ENCODE measurements at regions not wholly inside any gene's neighbourhood (a gene's known extent, or its start where the extent isn't known, plus 50 kb on each side); places are given as distances from the start of the nearest gene placed in this dataset.

DNA sequence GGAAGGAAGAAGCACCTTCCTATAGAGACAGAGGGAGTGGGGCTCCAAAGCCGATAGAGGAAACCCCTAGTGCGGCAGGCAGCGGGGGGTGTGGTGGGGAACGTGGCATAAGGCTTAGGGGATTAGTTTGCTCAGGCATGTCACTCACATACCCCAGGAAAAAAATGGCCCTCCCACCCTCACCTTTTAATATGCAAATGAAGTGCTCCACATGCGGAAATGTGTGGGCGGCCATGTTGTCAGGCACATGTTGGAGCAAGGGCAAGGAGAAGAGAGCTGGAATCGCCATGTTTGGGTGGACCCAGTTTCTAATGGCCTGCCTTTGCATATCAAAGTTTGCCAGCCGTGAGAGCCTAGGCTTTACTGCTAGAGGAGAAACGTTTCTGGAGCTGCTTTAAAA is 758.8 kb downstream of the NR2F1-AS1 start:
- Histone ChIP-seq H3K27me3 (replicated peaks; ENCODE audit: control insufficient read depth, insufficient read depth, low read length) (no peaks in the 10 kb centered on the region), H3K9ac (ENCODE audit: low read length) (no peak overlapping the region), H3K4me1 (ENCODE audit: control insufficient read depth, insufficient read depth, low read length) (no peaks in the 10 kb centered on the region), H3K4me3 (ENCODE audit: low read length) (no peak overlapping the region), H3K36me3 (ENCODE audit: control insufficient read depth, insufficient read depth, low read length, severe bottlenecking) (no peaks in the 10 kb centered on the region), H3K9me3 (ENCODE audit: control insufficient read depth, low read length) (no peaks in the 10 kb centered on the region)
- no peak for DNase-seq (ENCODE audit: low read depth)

DNA sequence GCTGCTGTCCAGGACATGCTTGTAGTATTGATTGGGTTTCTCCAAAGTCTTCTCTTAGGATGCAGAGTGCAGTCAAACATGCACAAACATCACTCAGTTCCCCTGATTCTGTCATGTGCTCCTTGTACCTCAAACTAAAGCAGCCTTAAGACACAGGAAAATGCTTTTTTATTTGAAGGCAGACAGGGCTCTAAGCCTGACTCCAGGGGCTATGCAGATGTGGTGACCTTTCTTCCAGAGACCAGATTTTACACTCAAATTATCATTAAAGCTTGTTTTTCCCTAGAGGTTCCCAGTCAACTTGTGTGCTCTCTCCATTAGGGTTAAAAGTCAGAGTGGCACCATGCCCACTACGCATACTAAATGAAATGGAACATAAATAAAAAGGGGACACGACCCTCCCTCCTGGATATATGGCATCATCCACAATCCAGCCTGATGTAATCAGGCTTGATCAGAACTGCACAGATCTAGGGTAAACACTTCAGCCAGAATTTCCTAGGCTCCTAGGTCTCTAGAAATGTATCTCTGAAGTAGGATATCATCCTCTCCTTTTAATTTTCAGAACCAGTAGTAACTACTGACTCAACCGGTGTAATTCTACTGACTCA is 771.1 kb downstream of the NR2F1-AS1 start:
- H3K9me3 ChIP-seq (ENCODE audit: control insufficient read depth, low read length), result no peaks in the 10 kb centered on the region
- H3K36me3 ChIP-seq (ENCODE audit: control insufficient read depth, insufficient read depth, low read length, severe bottlenecking), result no peaks in the 10 kb centered on the region
- no peaks in the 10 kb centered on the region for H3K27me3 ChIP-seq (replicated peaks; ENCODE audit: control insufficient read depth, insufficient read depth, low read length)
- no peak overlapping the region for H3K9ac ChIP-seq (ENCODE audit: low read length)
- H3K4me3 ChIP-seq (ENCODE audit: low read length), result no peak overlapping the region
- peaks cover 9% of the 10 kb centered on the region for H3K4me1 ChIP-seq (ENCODE audit: control insufficient read depth, insufficient read depth, low read length)
- DNase-seq (ENCODE audit: low read depth), result no peak

DNA sequence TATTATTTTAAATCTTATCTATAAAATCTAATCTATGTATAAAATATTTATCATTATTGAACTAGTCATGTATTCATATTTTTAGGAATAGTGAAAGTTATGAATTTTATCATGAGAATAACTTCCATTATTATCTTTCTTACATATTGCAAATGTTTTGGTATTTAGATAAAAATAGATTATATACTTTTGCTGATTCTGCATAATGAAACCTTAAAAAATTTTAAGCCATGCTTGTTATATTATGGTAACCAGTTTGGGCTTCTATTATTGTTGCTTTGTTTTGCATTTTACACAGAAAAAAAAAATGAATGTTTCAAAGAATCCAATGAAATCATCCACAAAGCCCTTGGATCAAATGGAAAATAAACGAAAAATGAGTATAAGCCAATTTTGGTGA is 772.5 kb downstream of the NR2F1-AS1 start:
- H3K9ac ChIP-seq (ENCODE audit: low read length), result no peak overlapping the region
- peaks cover 9% of the 10 kb centered on the region for H3K4me1 ChIP-seq (ENCODE audit: control insufficient read depth, insufficient read depth, low read length)
- no peaks in the 10 kb centered on the region for H3K36me3 ChIP-seq (ENCODE audit: control insufficient read depth, insufficient read depth, low read length, severe bottlenecking)
- DNase-seq (ENCODE audit: low read depth), result no peak
- H3K27me3 ChIP-seq (replicated peaks; ENCODE audit: control insufficient read depth, insufficient read depth, low read length), result no peaks in the 10 kb centered on the region
- no peaks in the 10 kb centered on the region for H3K9me3 ChIP-seq (ENCODE audit: control insufficient read depth, low read length)
- no peak overlapping the region for H3K4me3 ChIP-seq (ENCODE audit: low read length)

DNA sequence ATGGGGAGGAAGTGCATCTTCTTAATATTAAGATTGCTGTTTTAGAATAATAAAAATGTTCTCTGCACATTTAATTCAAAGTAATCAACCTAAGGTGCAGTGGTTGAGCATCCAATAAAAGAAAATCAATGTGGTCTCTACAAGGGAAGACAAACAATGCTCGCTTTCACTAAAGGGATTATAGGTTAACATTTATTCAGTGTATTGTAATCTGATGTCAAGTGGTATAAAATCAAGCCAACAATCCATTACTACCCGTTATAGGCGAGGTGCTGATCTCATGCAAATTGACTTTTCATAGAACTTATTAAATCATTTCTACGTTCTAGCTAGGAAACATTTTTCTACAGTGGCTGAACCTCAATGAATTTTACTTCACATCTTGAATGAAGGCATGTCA is 773.9 kb downstream of the NR2F1-AS1 start:
- H3K27me3 ChIP-seq (replicated peaks; ENCODE audit: control insufficient read depth, insufficient read depth, low read length), result no peaks in the 10 kb centered on the region
- no peak for DNase-seq (ENCODE audit: low read depth)
- no peaks in the 10 kb centered on the region for H3K36me3 ChIP-seq (ENCODE audit: control insufficient read depth, insufficient read depth, low read length, severe bottlenecking)
- H3K4me3 ChIP-seq (ENCODE audit: low read length), result no peak overlapping the region
- H3K9me3 ChIP-seq (ENCODE audit: control insufficient read depth, low read length), result no peaks in the 10 kb centered on the region
- H3K4me1 ChIP-seq (ENCODE audit: control insufficient read depth, insufficient read depth, low read length), result peaks cover 9% of the 10 kb centered on the region
- no peak overlapping the region for H3K9ac ChIP-seq (ENCODE audit: low read length)

DNA sequence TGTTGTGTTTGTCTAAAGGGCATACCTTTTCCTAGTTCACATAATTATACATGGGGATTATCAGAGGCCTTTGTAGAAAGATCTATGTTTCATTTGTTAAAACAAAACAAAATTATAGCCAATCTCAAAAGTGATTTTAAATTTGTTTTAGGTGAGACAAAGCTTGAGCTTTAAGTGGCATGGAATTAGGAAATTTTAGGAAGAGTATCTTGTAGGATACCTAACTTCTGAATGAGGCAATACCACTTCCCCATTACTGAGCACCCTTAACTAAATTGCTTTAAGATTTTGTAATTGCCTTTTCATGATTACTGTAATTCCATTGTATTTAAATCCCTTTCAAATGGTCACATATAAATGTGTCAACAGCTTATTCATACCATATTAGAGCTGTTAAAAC is 775.6 kb downstream of the NR2F1-AS1 start:
- H3K4me1 ChIP-seq (ENCODE audit: control insufficient read depth, insufficient read depth, low read length), result peaks cover 9% of the 10 kb centered on the region
- no peaks in the 10 kb centered on the region for H3K9me3 ChIP-seq (ENCODE audit: control insufficient read depth, low read length)
- H3K4me3 ChIP-seq (ENCODE audit: low read length), result no peak overlapping the region
- no peak for DNase-seq (ENCODE audit: low read depth)
- no peak overlapping the region for H3K9ac ChIP-seq (ENCODE audit: low read length)
- H3K27me3 ChIP-seq (replicated peaks; ENCODE audit: control insufficient read depth, insufficient read depth, low read length), result no peaks in the 10 kb centered on the region
- H3K36me3 ChIP-seq (ENCODE audit: control insufficient read depth, insufficient read depth, low read length, severe bottlenecking), result no peaks in the 10 kb centered on the region

DNA sequence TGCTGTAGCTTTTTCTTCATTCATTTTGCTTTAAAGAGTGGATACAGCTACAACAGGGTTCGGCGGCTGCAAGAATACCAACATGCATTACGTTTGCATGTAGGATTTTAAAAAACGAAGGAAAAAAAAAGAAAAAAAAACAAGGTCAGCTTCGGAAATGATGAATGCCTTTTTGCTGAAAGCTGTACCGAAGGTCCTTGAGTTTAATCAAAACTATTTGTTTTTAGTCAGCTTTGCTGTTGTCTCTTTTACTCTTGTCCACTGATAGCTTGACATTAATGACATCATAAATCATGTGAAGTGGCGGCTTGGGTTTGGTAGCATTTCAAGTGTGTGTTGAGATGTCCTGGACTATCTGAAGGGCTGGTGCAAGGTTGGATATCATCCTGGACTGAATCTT is 779.1 kb downstream of the NR2F1-AS1 start:
- Histone ChIP-seq H3K9me3 (ENCODE audit: control insufficient read depth, low read length) (no peaks in the 10 kb centered on the region), H3K4me3 (ENCODE audit: low read length) (peak overlapping the region; percentile 39), H3K36me3 (ENCODE audit: control insufficient read depth, insufficient read depth, low read length, severe bottlenecking) (no peaks in the 10 kb centered on the region), H3K4me1 (ENCODE audit: control insufficient read depth, insufficient read depth, low read length) (no peaks in the 10 kb centered on the region), H3K9ac (ENCODE audit: low read length) (no peak overlapping the region), H3K27me3 (replicated peaks; ENCODE audit: control insufficient read depth, insufficient read depth, low read length) (no peaks in the 10 kb centered on the region)
- peak; percentile 35 for DNase-seq (ENCODE audit: low read depth)

DNA sequence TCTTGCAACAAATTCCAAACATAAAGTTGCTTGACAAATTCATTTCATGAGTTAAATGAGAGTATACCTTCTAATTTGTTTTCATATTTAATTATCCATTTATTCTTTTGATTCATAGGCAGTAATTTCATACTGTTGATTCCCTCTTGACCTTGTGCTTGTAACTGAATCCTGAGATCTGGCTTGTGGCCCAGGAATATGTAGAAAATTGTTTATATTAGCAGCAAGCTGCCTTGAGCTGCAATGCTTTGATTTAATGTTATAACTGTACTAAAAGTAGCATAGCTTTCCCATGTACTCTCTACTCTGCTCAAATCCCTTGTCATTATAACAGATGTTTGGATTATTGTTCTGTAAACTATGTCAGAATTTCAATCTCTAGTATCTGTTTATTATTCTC is 780.7 kb downstream of the NR2F1-AS1 start:
- Histone ChIP-seq H3K4me3 (ENCODE audit: low read length) (no peak overlapping the region), H3K4me1 (ENCODE audit: control insufficient read depth, insufficient read depth, low read length) (no peaks in the 10 kb centered on the region), H3K9me3 (ENCODE audit: control insufficient read depth, low read length) (peaks cover 6% of the 10 kb centered on the region), H3K27me3 (replicated peaks; ENCODE audit: control insufficient read depth, insufficient read depth, low read length) (no peaks in the 10 kb centered on the region), H3K36me3 (ENCODE audit: control insufficient read depth, insufficient read depth, low read length, severe bottlenecking) (no peaks in the 10 kb centered on the region), H3K9ac (ENCODE audit: low read length) (no peak overlapping the region)
- peak; percentile 76 for DNase-seq (ENCODE audit: low read depth)

DNA sequence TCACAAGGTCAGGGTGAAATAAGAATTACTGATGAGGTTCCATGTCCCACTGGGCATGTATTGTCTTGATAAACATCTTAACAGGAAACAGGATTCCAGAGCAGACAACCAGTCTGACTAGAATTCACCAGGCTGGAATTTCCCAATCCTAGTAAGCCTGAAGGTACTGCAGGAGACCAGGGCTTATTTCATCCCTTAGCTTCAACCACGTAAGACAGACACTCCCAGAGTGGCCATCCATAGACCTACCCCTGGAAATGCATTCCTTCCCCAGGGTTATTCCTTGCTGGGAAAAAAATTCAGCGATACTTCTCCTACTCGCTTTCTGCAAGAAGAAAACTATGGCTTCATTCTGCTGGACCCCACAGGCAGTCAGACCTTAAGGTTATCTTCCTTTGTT is 785.4 kb downstream of the NR2F1-AS1 start:
- no peak overlapping the region for H3K4me3 ChIP-seq (ENCODE audit: low read length)
- H3K9ac ChIP-seq (ENCODE audit: low read length), result no peak overlapping the region
- H3K4me1 ChIP-seq (ENCODE audit: control insufficient read depth, insufficient read depth, low read length), result no peaks in the 10 kb centered on the region
- H3K9me3 ChIP-seq (ENCODE audit: control insufficient read depth, low read length), result peaks cover 12% of the 10 kb centered on the region
- no peak for DNase-seq (ENCODE audit: low read depth)
- H3K36me3 ChIP-seq (ENCODE audit: control insufficient read depth, insufficient read depth, low read length, severe bottlenecking), result no peaks in the 10 kb centered on the region
- no peaks in the 10 kb centered on the region for H3K27me3 ChIP-seq (replicated peaks; ENCODE audit: control insufficient read depth, insufficient read depth, low read length)

DNA sequence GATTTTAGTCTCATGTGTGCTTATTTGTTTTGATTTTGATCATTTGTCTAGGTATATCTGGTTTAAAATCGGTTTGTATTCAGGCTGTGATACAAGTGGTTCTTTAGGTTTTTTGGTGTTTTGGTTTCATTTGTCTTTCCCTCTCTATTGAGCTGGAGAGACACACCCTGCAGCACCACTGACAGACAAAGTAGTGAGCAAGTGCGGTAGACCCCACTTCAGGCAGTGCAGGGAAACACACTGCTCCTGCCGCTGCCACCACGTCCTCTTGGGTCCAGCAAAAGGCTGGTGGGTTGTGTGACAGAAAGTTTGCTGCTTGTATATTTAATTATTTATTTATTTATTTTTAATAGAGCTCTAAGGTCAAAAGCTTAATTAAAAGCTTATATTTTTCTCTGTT is 801.0 kb downstream of the NR2F1-AS1 start:
- no peaks in the 10 kb centered on the region for H3K4me1 ChIP-seq (ENCODE audit: control insufficient read depth, insufficient read depth, low read length)
- no peak for DNase-seq (ENCODE audit: low read depth)
- no peaks in the 10 kb centered on the region for H3K9me3 ChIP-seq (ENCODE audit: control insufficient read depth, low read length)
- H3K4me3 ChIP-seq (ENCODE audit: low read length), result no peak overlapping the region
- H3K27me3 ChIP-seq (replicated peaks; ENCODE audit: control insufficient read depth, insufficient read depth, low read length), result no peaks in the 10 kb centered on the region
- no peaks in the 10 kb centered on the region for H3K36me3 ChIP-seq (ENCODE audit: control insufficient read depth, insufficient read depth, low read length, severe bottlenecking)
- H3K9ac ChIP-seq (ENCODE audit: low read length), result no peak overlapping the region

DNA sequence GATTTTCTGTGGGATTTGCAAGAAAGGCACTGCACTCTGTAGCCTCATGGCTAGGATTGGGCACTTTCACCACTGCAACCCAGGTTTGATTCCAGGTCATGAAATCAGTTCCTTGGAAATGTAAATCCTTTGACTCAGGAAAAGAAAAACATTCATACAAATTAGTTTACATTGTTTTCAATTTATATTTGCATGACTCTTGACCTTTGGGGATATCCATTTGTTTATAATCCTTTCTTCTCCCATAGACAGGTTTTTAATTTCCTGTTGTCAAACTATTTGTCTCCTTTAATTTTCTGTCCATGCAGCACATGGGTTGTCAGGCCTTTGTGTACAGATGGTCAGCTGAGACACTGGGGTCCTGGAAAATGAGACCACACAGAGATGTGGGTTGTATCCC is 801.5 kb downstream of the NR2F1-AS1 start:
- Histone ChIP-seq H3K9me3 (ENCODE audit: control insufficient read depth, low read length) (no peaks in the 10 kb centered on the region), H3K4me3 (ENCODE audit: low read length) (no peak overlapping the region), H3K36me3 (ENCODE audit: control insufficient read depth, insufficient read depth, low read length, severe bottlenecking) (no peaks in the 10 kb centered on the region), H3K4me1 (ENCODE audit: control insufficient read depth, insufficient read depth, low read length) (no peaks in the 10 kb centered on the region), H3K27me3 (replicated peaks; ENCODE audit: control insufficient read depth, insufficient read depth, low read length) (no peaks in the 10 kb centered on the region), H3K9ac (ENCODE audit: low read length) (no peak overlapping the region)
- DNase-seq (ENCODE audit: low read depth), result no peak

DNA sequence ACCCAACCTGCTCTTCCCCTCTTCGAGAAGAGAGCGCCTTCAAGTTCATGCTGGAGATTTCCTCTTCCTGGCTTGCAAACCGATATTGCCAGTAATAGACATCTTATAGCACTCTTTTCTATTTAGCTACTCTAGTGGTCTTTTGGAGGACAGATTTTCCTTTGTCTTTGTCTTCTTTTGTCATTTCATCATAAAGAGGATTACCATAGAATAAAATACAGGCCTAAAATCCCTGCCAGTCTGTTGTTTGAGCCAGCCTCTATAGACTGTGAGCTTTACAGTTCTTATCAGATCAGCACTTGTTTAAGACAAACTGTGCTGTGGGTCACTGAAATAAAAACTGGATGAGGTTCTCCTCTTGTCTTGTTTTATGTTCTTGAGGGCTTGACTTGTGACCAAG is 802.8 kb downstream of the NR2F1-AS1 start:
- Histone ChIP-seq H3K4me1 (ENCODE audit: control insufficient read depth, insufficient read depth, low read length) (no peaks in the 10 kb centered on the region), H3K36me3 (ENCODE audit: control insufficient read depth, insufficient read depth, low read length, severe bottlenecking) (no peaks in the 10 kb centered on the region), H3K4me3 (ENCODE audit: low read length) (no peak overlapping the region), H3K27me3 (replicated peaks; ENCODE audit: control insufficient read depth, insufficient read depth, low read length) (no peaks in the 10 kb centered on the region), H3K9ac (ENCODE audit: low read length) (no peak overlapping the region), H3K9me3 (ENCODE audit: control insufficient read depth, low read length) (no peaks in the 10 kb centered on the region)
- no peak for DNase-seq (ENCODE audit: low read depth)

DNA sequence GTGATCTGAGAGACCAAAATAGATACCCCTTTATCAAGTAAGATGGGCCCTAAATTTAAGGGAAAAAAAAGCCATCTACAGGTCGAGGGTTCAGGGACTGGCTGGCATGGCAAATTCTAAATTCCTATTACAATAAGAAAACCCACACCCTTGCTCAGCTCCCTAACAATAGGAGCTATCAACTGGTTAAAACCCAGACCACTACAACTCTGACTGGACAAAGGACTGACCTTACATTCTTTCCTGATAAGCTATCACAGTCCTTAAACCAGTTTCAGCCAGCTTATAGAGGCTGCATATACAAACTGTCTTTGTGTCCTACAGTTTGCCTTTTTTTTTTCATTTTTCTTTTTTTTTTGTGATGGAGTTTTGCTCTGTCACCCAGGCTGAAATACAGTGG is 803.6 kb downstream of the NR2F1-AS1 start:
- H3K9ac ChIP-seq (ENCODE audit: low read length), result no peak overlapping the region
- DNase-seq (ENCODE audit: low read depth), result no peak
- H3K9me3 ChIP-seq (ENCODE audit: control insufficient read depth, low read length), result no peaks in the 10 kb centered on the region
- no peaks in the 10 kb centered on the region for H3K36me3 ChIP-seq (ENCODE audit: control insufficient read depth, insufficient read depth, low read length, severe bottlenecking)
- no peaks in the 10 kb centered on the region for H3K4me1 ChIP-seq (ENCODE audit: control insufficient read depth, insufficient read depth, low read length)
- H3K4me3 ChIP-seq (ENCODE audit: low read length), result no peak overlapping the region
- H3K27me3 ChIP-seq (replicated peaks; ENCODE audit: control insufficient read depth, insufficient read depth, low read length), result no peaks in the 10 kb centered on the region

Data from adipocyte (in vitro differentiated cells).